HG02970 (cell line): ENCODE measurements at regions not wholly inside any gene's neighbourhood (a gene's known extent, or its start where the extent isn't known, plus 50 kb on each side); places are given as distances from the start of the nearest gene placed in this dataset.

Experiments
- ATAC-seq: cut with Tn5 transposase; IDR thresholded peaks from one replicate; pipeline ENCODE4 v1.9.1; 2021; ENCODE audit warnings: mild to moderate bottlenecking, moderate library complexity, moderate number of reproducible peaks; ENCODE audit not compliant: unreplicated experiment, low FRiP score

- no peak for ATAC-seq
Measured at GRCh38 chr2:118479020-118479419, 368.4 kb downstream of the EN1 start.

- no peak for ATAC-seq
Measured at GRCh38 chr2:118477111-118477862, 370.2 kb downstream of the EN1 start.

GRCh38 chr2:118475622-118476205, 371.7 kb downstream of the EN1 start:
- no peak for ATAC-seq

GRCh38 chr2:118474541-118474920, 372.9 kb downstream of the EN1 start:
- no peak for ATAC-seq

- ATAC-seq = no peak
Measured at GRCh38 chr2:118473846-118474540, 373.5 kb downstream of the EN1 start.

- no peak for ATAC-seq
Measured at GRCh38 chr2:118473241-118473640, 374.2 kb downstream of the EN1 start.

GRCh38 chr2:118470297-118470696, 377.2 kb downstream of the EN1 start:
- ATAC-seq = no peak

- ATAC-seq = no peak
Measured at GRCh38 chr2:118469103-118469502, 378.3 kb downstream of the EN1 start.

- ATAC-seq = no peak
Measured at GRCh38 chr2:118464546-118465265, 376.4 kb downstream of the INSIG2 start.

GRCh38 chr2:118464046-118464445, 375.8 kb downstream of the INSIG2 start:
- ATAC-seq = no peak

- no peak for ATAC-seq
Measured at GRCh38 chr2:118460425-118460824, 372.2 kb downstream of the INSIG2 start.

GRCh38 chr2:118459426-118459825, 371.2 kb downstream of the INSIG2 start:
- no peak for ATAC-seq

- no peak for ATAC-seq
Measured at GRCh38 chr2:118457951-118458350, 369.7 kb downstream of the INSIG2 start.

GRCh38 chr2:118449401-118449800, 361.1 kb downstream of the INSIG2 start:
- no peak for ATAC-seq

GRCh38 chr2:118443596-118443995, 355.3 kb downstream of the INSIG2 start:
- ATAC-seq = no peak

- ATAC-seq = no peak
Measured at GRCh38 chr2:118442996-118443553, 354.8 kb downstream of the INSIG2 start.

- no peak for ATAC-seq
Measured at GRCh38 chr2:118442046-118442445, 353.8 kb downstream of the INSIG2 start.

GRCh38 chr2:118440404-118441098, 352.3 kb downstream of the INSIG2 start:
- ATAC-seq = no peak

GRCh38 chr2:118437501-118437900, 349.2 kb downstream of the INSIG2 start:
- no peak for ATAC-seq

- ATAC-seq = no peak
Measured at GRCh38 chr2:118431997-118432396, 343.7 kb downstream of the INSIG2 start.
